Caco-2 (cell line): ENCODE measurements at regions not wholly inside any gene's neighbourhood (a gene's known extent, or its start where the extent isn't known, plus 50 kb on each side); places are given as distances from the start of the nearest gene placed in this dataset.
"Not testable (repeated sequence)": the region's sequence is repeated elsewhere in the genome, so short reads cannot be mapped to it uniquely, and the experiment has no call there.

Experiments
- BruUV-seq: library from RNA; stranded (reverse); fragments of 400-500 nt; replicated peaks from 2 replicates; lab custom pipeline; 2021; lab: Mats Ljungman, UMichigan
- CTCF ChIA-PET: fragments of 300-600 bp; sonication (Branson Sonifier 250); formaldehyde crosslinking; loops from one replicate; lab custom pipeline; 2022; ENCODE audit warnings: antibody characterized with exemption; lab: Charles Lee
- POLR2A ChIA-PET: fragments of 300-600 bp; sonication (Branson Sonifier 250); formaldehyde crosslinking; loops from one replicate; lab custom pipeline; 2022; ENCODE audit warnings: antibody characterized with exemption; lab: Charles Lee
- DNase-seq, 2 experiments: peaks; one replicate each; pipeline versions ENCODE4 v3.0.0 to v3.0.0-alpha.2; 2020 to 2022
- H3K27me3 ChIP-seq: replicated peaks from 2 replicates; pipeline ENCODE4 v1.6.0; 2011; ENCODE audit warnings: low read length; ENCODE audit not compliant: control insufficient read depth, insufficient read depth
- H3K36me3 ChIP-seq: 2 replicates; pipeline ENCODE4 v1.5.1; 2011; ENCODE audit warnings: low read length; ENCODE audit not compliant: control insufficient read depth, insufficient read depth
- H3K4me1 ChIP-seq: fragments of 250-450 bp; sonication (Bioruptor Pico); 2 replicates; pipeline ENCODE4 v1.5.1; 2020; ENCODE audit warnings: mild to moderate bottlenecking
- H3K4me3 ChIP-seq: 2 replicates; pipeline ENCODE4 v1.5.1; 2011; ENCODE audit warnings: low read depth, mild to moderate bottlenecking, control low read depth, low read length
- H3K9me3 ChIP-seq: fragments of 250-450 bp; sonication (Bioruptor Pico); 2 replicates; pipeline ENCODE4 v1.5.1; 2020; ENCODE audit warnings: mild to moderate bottlenecking, moderate library complexity
- H3K27ac Mint-ChIP-seq: one replicate; pipeline ENCODE4 v1.8.0; 2022; ENCODE audit warnings: mixed read lengths; ENCODE audit not compliant: unreplicated experiment
- H3K27me3 Mint-ChIP-seq: one replicate; pipeline ENCODE4 v1.8.0; 2022; ENCODE audit warnings: mixed read lengths; ENCODE audit not compliant: insufficient read depth, unreplicated experiment
- H3K36me3 Mint-ChIP-seq: one replicate; pipeline ENCODE4 v1.8.0; 2022; ENCODE audit warnings: mild to moderate bottlenecking, mixed read lengths; ENCODE audit not compliant: insufficient read depth, unreplicated experiment
- H3K4me1 Mint-ChIP-seq: one replicate; pipeline ENCODE4 v1.8.0; 2022; ENCODE audit warnings: low read depth, mixed read lengths; ENCODE audit not compliant: unreplicated experiment
- H3K4me3 Mint-ChIP-seq: one replicate; pipeline ENCODE4 v1.8.0; 2022; ENCODE audit warnings: mild to moderate bottlenecking, moderate library complexity, mixed read lengths; ENCODE audit not compliant: unreplicated experiment
- H3K9me3 Mint-ChIP-seq: one replicate; pipeline ENCODE4 v1.8.0; 2022; ENCODE audit warnings: mixed read lengths; ENCODE audit not compliant: unreplicated experiment
- CTCF ChIP-seq, 2 experiments: fragments of 200-600 bp in 1 of 2; IDR thresholded peaks; 1 replicate in 1 of 2; 2 replicates in 1 of 2; pipeline versions ENCODE4 v1.5.1 to v1.8.0; 2011 to 2022; ENCODE audit warnings: antibody characterized with exemption in 1 of 2, control low read depth in 1 of 2, inconsistent platforms in 1 of 2, low read depth in 1 of 2, low read length in 1 of 2, mild to moderate bottlenecking in 1 of 2, moderate library complexity in 1 of 2; ENCODE audit not compliant: insufficient read depth in 1 of 2, severe bottlenecking in 1 of 2, unreplicated experiment in 1 of 2
- intact Hi-C: fragments of 100-400 bp; cut with micrococcal nuclease; formaldehyde crosslinking; loops from one replicate; pipeline ENCODE4 v1.10.0; 2022; ENCODE audit not compliant: unreplicated experiment

- Mint-ChIP-seq H3K9me3 (no peaks in the 10 kb centered on the region), H3K4me3 (no peak overlapping the region), H3K4me1 (peaks cover 15% of the 10 kb centered on the region), H3K36me3 (no peaks in the 10 kb centered on the region), H3K27ac (no peak overlapping the region), H3K27me3 (no peaks in the 10 kb centered on the region)
- no peak for TF ChIP-seq CTCF (IDR thresholded peaks at IDR 0.05; ENCODE audit: insufficient read depth in 1 of 2, low read depth in 1 of 2, low read length in 1 of 2, severe bottlenecking in 1 of 2, unreplicated experiment in 1 of 2)
- intact Hi-C loops = no loop called here
- H3K36me3 ChIP-seq = no peaks in the 10 kb centered on the region
- H3K9me3 ChIP-seq = no peaks in the 10 kb centered on the region; the same call in 1 of the 2 replicates
- ChIA-PET POLR2A (no interaction called here), CTCF (no interaction called here)
- peaks cover 8% of the 10 kb centered on the region; the same call in 1 of the 2 replicates for H3K4me1 ChIP-seq
- H3K4me3 ChIP-seq = no peak overlapping the region
- H3K27me3 ChIP-seq = no peaks in the 10 kb centered on the region
- BruUV-seq = no TSS peak
- no peak for DNase-seq
Measured at GRCh38 chr4:75284831-75285230, 229.4 kb downstream of the RCHY1 start.

GRCh38 chr4:75280461-75280860 is 233.7 kb downstream of the RCHY1 start:
- H3K27me3 Mint-ChIP-seq, H3K9me3 ChIP-seq, H3K36me3 ChIP-seq, H3K9me3 Mint-ChIP-seq, H3K27me3 ChIP-seq, H3K4me1 ChIP-seq, H3K27ac Mint-ChIP-seq, H3K4me3 ChIP-seq, POLR2A ChIA-PET, BruUV-seq, CTCF ChIA-PET, DNase-seq, H3K4me3 Mint-ChIP-seq, H3K36me3 Mint-ChIP-seq, H3K4me1 Mint-ChIP-seq, intact Hi-C loops: not testable (repeated sequence)

- TF ChIP-seq CTCF (IDR thresholded peaks at IDR 0.05; ENCODE audit: insufficient read depth in 1 of 2, low read depth in 1 of 2, low read length in 1 of 2, severe bottlenecking in 1 of 2, unreplicated experiment in 1 of 2) = no peak
- Mint-ChIP-seq H3K9me3 (no peaks in the 10 kb centered on the region), H3K36me3 (no peaks in the 10 kb centered on the region), H3K4me1 (no peaks in the 10 kb centered on the region), H3K4me3 (no peak overlapping the region), H3K27ac (no peak overlapping the region), H3K27me3 (no peaks in the 10 kb centered on the region)
- Histone ChIP-seq H3K36me3 (no peaks in the 10 kb centered on the region), H3K4me3 (no peak overlapping the region), H3K27me3 (no peaks in the 10 kb centered on the region), H3K4me1 (no peaks in the 10 kb centered on the region), H3K9me3 (no peaks in the 10 kb centered on the region)
- no peak for DNase-seq
- intact Hi-C loops = no loop called here
- BruUV-seq = no TSS peak
- POLR2A ChIA-PET = no interaction called here
- CTCF ChIA-PET = no interaction called here
Measured at GRCh38 chr4:75259306-75259705, 254.9 kb downstream of the RCHY1 start.

GRCh38 chr4:75255261-75255660 is 258.9 kb downstream of the RCHY1 start:
- peaks cover 9% of the 10 kb centered on the region for H3K9me3 Mint-ChIP-seq
- Histone ChIP-seq H3K9me3 (no peaks in the 10 kb centered on the region), H3K4me3 (no peak overlapping the region), H3K36me3 (no peaks in the 10 kb centered on the region), H3K4me1 (no peaks in the 10 kb centered on the region), H3K27me3 (no peaks in the 10 kb centered on the region)
- no peak overlapping the region for H3K4me3 Mint-ChIP-seq
- ChIA-PET CTCF (no interaction called here), POLR2A (no interaction called here)
- H3K27me3 Mint-ChIP-seq = no peaks in the 10 kb centered on the region
- H3K36me3 Mint-ChIP-seq = no peaks in the 10 kb centered on the region
- intact Hi-C loops = no loop called here
- no peak for DNase-seq
- TF ChIP-seq CTCF (IDR thresholded peaks at IDR 0.05; ENCODE audit: insufficient read depth in 1 of 2, low read depth in 1 of 2, low read length in 1 of 2, severe bottlenecking in 1 of 2, unreplicated experiment in 1 of 2) = no peak
- no peak overlapping the region for H3K27ac Mint-ChIP-seq
- no TSS peak for BruUV-seq
- no peaks in the 10 kb centered on the region for H3K4me1 Mint-ChIP-seq
